K562 (cell line): ENCODE measurements at regions not wholly inside any gene's neighbourhood (a gene's known extent, or its start where the extent isn't known, plus 50 kb on each side); places are given as distances from the start of the nearest gene placed in this dataset.

Source experiments
- ATAC-seq: fragments of 200-7000 bp; cut with Tn5 transposase; 3 replicates; pipeline ENCODE4 v1.9.1; 2020; ENCODE audit warnings: moderate library complexity
- BruUV-seq: library from RNA; stranded (reverse); fragments of 400-500 nt; replicated peaks from 2 replicates; lab custom pipeline; 2021; lab: Mats Ljungman, UMichigan
- CTCF ChIA-PET: fragments of 300-600 bp; formaldehyde crosslinking; extraction: SDS; loops from one replicate; lab custom pipeline; 2021; ENCODE audit warnings: low intra/inter-chr PET ratio; lab: Yijun Ruan, JAX
- POLR2A ChIA-PET: fragments of 300-600, 350-650 bp; sonication (Branson Sonifier 250); formaldehyde crosslinking; extraction: SDS; loops from one replicate; lab custom pipeline; 2021; ENCODE audit warnings: antibody characterized with exemption, inconsistent platforms; lab: Yijun Ruan, JAX
- DNase-seq, 4 experiments: peaks; one replicate each; pipeline versions ENCODE4 v3.0.0 to v3.0.0-alpha.2; 2011 to 2018; ENCODE audit warnings: low spot score in 3 of 4, mixed read lengths in 3 of 4; ENCODE audit errors: extremely low read depth in 1 of 4
- FAIRE-seq: peaks from 2 replicates; lab custom pipeline; 2011; peaks lifted over from hg19 to GRCh38; lab: Jason Lieb, UNC
- H2AFZ ChIP-seq: 2 replicates; pipeline ENCODE4 v1.6.0; 2011; ENCODE audit warnings: low read depth, low read length, control low read depth, inconsistent platforms
- H3K27ac ChIP-seq: fragments of 200-600 bp; 3 replicates; pipeline ENCODE4 v1.8.0; 2011; ENCODE audit warnings: low read depth, mild to moderate bottlenecking, control low read depth, inconsistent platforms, low read length, moderate library complexity, mixed read lengths; ENCODE audit errors: extremely low read depth
- H3K27me3 ChIP-seq, 2 experiments: fragments of 300-600 bp in 1 of 2; 2 replicates in 1 of 2; 3 replicates in 1 of 2; pipeline versions ENCODE4 v1.6.0 to v1.8.0; 2011; ENCODE audit warnings: inconsistent platforms in 2 of 2, low read length in 2 of 2, mild to moderate bottlenecking in 1 of 2, mixed read lengths in 1 of 2, moderate library complexity in 1 of 2; ENCODE audit not compliant: control insufficient read depth in 2 of 2, insufficient read depth in 2 of 2
- H3K36me3 ChIP-seq: fragments of 300-600 bp; 3 replicates; pipeline ENCODE4 v1.8.0; 2011; ENCODE audit warnings: mild to moderate bottlenecking, low read length, inconsistent platforms; ENCODE audit not compliant: control insufficient read depth, insufficient read depth
- H3K4me1 ChIP-seq, 2 experiments: fragments of 200-600 bp in 1 of 2; replicated peaks in 1 of 2; 2 replicates in 1 of 2; 3 replicates in 1 of 2; pipeline versions ENCODE4 v1.5.1 to v1.8.0; 2011; ENCODE audit warnings: inconsistent platforms in 2 of 2, low read length in 2 of 2, mild to moderate bottlenecking in 1 of 2, mixed read lengths in 1 of 2, moderate library complexity in 1 of 2; ENCODE audit not compliant: control insufficient read depth in 2 of 2, insufficient read depth in 2 of 2
- H3K4me2 ChIP-seq: 2 replicates; pipeline ENCODE4 v1.6.1; 2011; ENCODE audit warnings: low read length, control low read depth, inconsistent platforms, mixed read lengths; ENCODE audit not compliant: insufficient read depth
- H3K4me3 ChIP-seq: fragments of 200-600 bp; sonication (generic), shearing (Covaris generic); 2 replicates; pipeline ENCODE4 v1.5.1; 2016; ENCODE audit warnings: control low read depth, inconsistent platforms
- H3K79me2 ChIP-seq: fragments of 200-600 bp; 3 replicates; pipeline ENCODE4 v1.8.0; 2011; ENCODE audit warnings: low read length, inconsistent platforms; ENCODE audit not compliant: control insufficient read depth, insufficient read depth
- H3K9ac ChIP-seq, 2 experiments: 2 replicates each; pipeline versions ENCODE4 v1.6.0 to v1.6.1; 2011; ENCODE audit warnings: low read depth in 2 of 2, low read length in 2 of 2, control low read depth in 1 of 2, inconsistent platforms in 1 of 2, mild to moderate bottlenecking in 1 of 2, mixed read lengths in 1 of 2; ENCODE audit not compliant: insufficient read depth in 1 of 2
- H3K9me1 ChIP-seq: one replicate; pipeline ENCODE4 v1.6.0; 2011; ENCODE audit warnings: inconsistent platforms, mild to moderate bottlenecking, low read length, moderate library complexity; ENCODE audit not compliant: control insufficient read depth, insufficient read depth
- H3K9me3 ChIP-seq: replicated peaks from 2 replicates; pipeline ENCODE4 v1.5.1; 2011; ENCODE audit warnings: low read depth, low read length, inconsistent platforms; ENCODE audit not compliant: control insufficient read depth, insufficient read depth
- H4K20me1 ChIP-seq: replicated peaks from 2 replicates; pipeline ENCODE4 v1.6.1; 2011; ENCODE audit warnings: low read length, inconsistent platforms, mixed read lengths; ENCODE audit not compliant: control insufficient read depth, insufficient read depth
- ETS2 ChIP-seq: IDR thresholded peaks from 2 replicates; pipeline ENCODE4 v1.6.1; 2016; ENCODE audit warnings: borderline replicate concordance, missing genetic modification characterization, mild to moderate bottlenecking, moderate library complexity, missing compliant biosample characterization; ENCODE audit not compliant: poor library complexity, severe bottlenecking
- FOXJ3 ChIP-seq: sonication (generic); formaldehyde crosslinking; IDR thresholded peaks from 2 replicates; pipeline ENCODE4 v1.4.0; 2020; ENCODE audit warnings: mild to moderate bottlenecking, missing genetic modification reagents
- HDGF ChIP-seq: fragments of 450-650 bp; IDR thresholded peaks from 2 replicates; pipeline ENCODE4 v1.6.1; 2016
- SMC3 ChIP-seq: conservative IDR thresholded peaks from 2 replicates; pipeline ENCODE4 v1.6.1; 2011; ENCODE audit warnings: low read depth, low read length, improper control_type of control experiment; ENCODE audit not compliant: insufficient read depth
- SNRNP70 ChIP-seq: fragments of 200-400 bp; formaldehyde crosslinking; optimal IDR thresholded peaks from 2 replicates; pipeline ENCODE3; 2017; ENCODE audit warnings: low read depth, low read length
- SOX6 ChIP-seq: fragments of 450-650 bp; IDR thresholded peaks from 2 replicates; pipeline ENCODE4 v1.6.1; 2014; ENCODE audit warnings: mild to moderate bottlenecking
- SRSF9 ChIP-seq: fragments of 200-400 bp; formaldehyde crosslinking; IDR thresholded peaks from 2 replicates; pipeline ENCODE4 v1.6.1; 2017; ENCODE audit warnings: low read depth, low read length, borderline replicate concordance
- STAG1 ChIP-seq: sonication (generic); formaldehyde crosslinking; IDR thresholded peaks from 2 replicates; pipeline ENCODE4 v1.5.0; 2020; ENCODE audit warnings: missing genetic modification reagents, borderline replicate concordance
- ZNF165 ChIP-seq: fragments of 250-450 bp; sonication (Bioruptor Pico); IDR thresholded peaks from 2 replicates; pipeline ENCODE4 v1.4.0; 2020; ENCODE audit warnings: borderline replicate concordance
- ZNF175 ChIP-seq: fragments of 200-800 bp; sonication (Bioruptor generic); IDR thresholded peaks from 2 replicates; pipeline ENCODE4 v1.6.1; 2016; ENCODE audit warnings: low read depth, mild to moderate bottlenecking, missing genetic modification characterization, missing compliant biosample characterization
- ZNF316 ChIP-seq: fragments of 450-650 bp; IDR thresholded peaks from 2 replicates; pipeline ENCODE4 v1.6.1; 2016
- whole genome bisulfite sequencing: fragments of 100-300 bp; shearing (Covaris generic); methylation state at CpG from one replicate; pipeline ENCODE4 v1.1.6; 2016; ENCODE audit warnings: low coverage, mixed read lengths; ENCODE audit not compliant: insufficient coverage; ENCODE audit errors: missing lambda C conversion rate; 5-methylcytosine and 5-hydroxymethylcytosine counted together
- in situ Hi-C: fragments of 300-500 bp; cut with MboI; formaldehyde crosslinking; loops from 4 replicates; pipeline ENCODE4 v1.15.0; 2018; ENCODE audit warnings: inconsistent platforms, mixed read lengths
- intact Hi-C: fragments of 100-400 bp; cut with micrococcal nuclease; formaldehyde crosslinking; loops from 2 replicates; pipeline ENCODE4 v1.14.2; 2022
- TF ChIP-seq, protein P1 (sequence below): fragments of 250-450 bp; sonication (Bioruptor Pico); IDR thresholded peaks from 2 replicates; pipeline ENCODE4 v1.5.0; 2021

- no peak for TF ChIP-seq ETS2
- no peak for TF ChIP-seq SRSF9
- no peak for TF ChIP-seq ZNF316
- no peak for TF ChIP-seq SNRNP70
- no peak for TF ChIP-seq FOXJ3
- no peak for TF ChIP-seq ZNF175 (CRISPR knock-in tag)
- TF ChIP-seq STAG1 (CRISPR knock-in tag) = no peak
Measured at GRCh38 chr14:86363576-86363975, 833.6 kb downstream of the FLRT2 start (continued).

- no peak for DNase-seq
- Histone ChIP-seq H3K27ac (no peak overlapping the region), H3K9me1 (no peaks in the 10 kb centered on the region), H3K36me3 (no peaks in the 10 kb centered on the region), H3K27me3 (no peaks in the 10 kb centered on the region), H2AFZ (no peak overlapping the region), H3K4me3 (no peak overlapping the region), H3K9ac (no peak overlapping the region), H3K79me2 (no peaks in the 10 kb centered on the region), H3K4me1 (no peaks in the 10 kb centered on the region), H3K4me2 (no peak overlapping the region), H4K20me1 (no peaks in the 10 kb centered on the region), H3K9me3 (no peaks in the 10 kb centered on the region)
- TF ChIP-seq HDGF = no peak
- TF ChIP-seq, protein P1, sequence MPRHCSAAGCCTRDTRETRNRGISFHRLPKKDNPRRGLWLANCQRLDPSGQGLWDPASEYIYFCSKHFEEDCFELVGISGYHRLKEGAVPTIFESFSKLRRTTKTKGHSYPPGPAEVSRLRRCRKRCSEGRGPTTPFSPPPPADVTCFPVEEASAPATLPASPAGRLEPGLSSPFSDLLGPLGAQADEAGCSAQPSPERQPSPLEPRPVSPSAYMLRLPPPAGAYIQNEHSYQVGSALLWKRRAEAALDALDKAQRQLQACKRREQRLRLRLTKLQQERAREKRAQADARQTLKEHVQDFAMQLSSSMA (CRISPR knock-in tag) = no peak
- TF ChIP-seq SMC3 = no peak
- no peak for TF ChIP-seq SOX6
- TF ChIP-seq ZNF165 (CRISPR knock-in tag) = no peak
- BruUV-seq = no TSS peak
- intact Hi-C loops (no loop called here), in situ Hi-C loops (no loop called here)
- ChIA-PET CTCF (no interaction called here), POLR2A (no interaction called here)
- no peak for ATAC-seq
- WGBS = 0% methylated on average over 3 of the region's 4 CpGs
- FAIRE-seq = no peak
Measured at GRCh38 chr14:86363047-86363446, 833.1 kb downstream of the FLRT2 start.
